OCI-LY3 (cell line): ENCODE measurements at regions not wholly inside any gene's neighbourhood (a gene's known extent, or its start where the extent isn't known, plus 50 kb on each side); places are given as distances from the start of the nearest gene placed in this dataset.

ENCODE experiments used
- H2AFZ ChIP-seq: fragments of 200-600, 300-600 bp; shearing (Covaris generic); 2 replicates; pipeline ENCODE4 v1.6.0; 2014; ENCODE audit warnings: antibody characterized with exemption, low read depth, low read length
- H3K27ac ChIP-seq: fragments of 200-600, 300-600 bp; sonication (generic); 2 replicates; pipeline ENCODE4 v1.5.1; 2014; ENCODE audit warnings: mild to moderate bottlenecking, low read length, moderate library complexity, mixed read lengths
- H3K27me3 ChIP-seq: fragments of 200-600, 300-600 bp; sonication (generic); 2 replicates; pipeline ENCODE4 v1.6.1; 2014; ENCODE audit warnings: low read depth, low read length, mixed read lengths
- H3K36me3 ChIP-seq: fragments of 200-600, 300-600 bp; sonication (generic); replicated peaks from 2 replicates; pipeline ENCODE3; 2014; ENCODE audit warnings: low read depth, low read length, mixed read lengths
- H3K4me1 ChIP-seq: fragments of 300-600, 200-600 bp; sonication (generic); 2 replicates; pipeline ENCODE4 v1.6.1; 2014; ENCODE audit warnings: low read length, mixed read lengths
- H3K4me2 ChIP-seq: fragments of 200-600, 300-600 bp; sonication (generic); 2 replicates; pipeline ENCODE4 v1.6.1; 2014; ENCODE audit warnings: low read length, mixed read lengths
- H3K4me3 ChIP-seq: fragments of 300-600, 200-600 bp; sonication (generic); 2 replicates; pipeline ENCODE4 v1.5.1; 2014; ENCODE audit warnings: antibody characterized with exemption, mild to moderate bottlenecking, low read length, moderate library complexity
- H3K79me2 ChIP-seq: fragments of 300-600, 200-600 bp; shearing (Covaris generic); 2 replicates; pipeline ENCODE4 v1.6.1; 2014; ENCODE audit warnings: mild to moderate bottlenecking, low read length, mixed read lengths
- H3K9ac ChIP-seq: fragments of 300-600, 200-600 bp; shearing (Covaris generic); 2 replicates; pipeline ENCODE4 v1.6.0; 2014; ENCODE audit warnings: mild to moderate bottlenecking, low read length, moderate library complexity
- H3K9me3 ChIP-seq: fragments of 200-600, 300-600 bp; shearing (Covaris generic); 2 replicates; pipeline ENCODE4 v1.6.1; 2014; ENCODE audit warnings: low read length, mixed read lengths; ENCODE audit not compliant: insufficient read depth
- H4K20me1 ChIP-seq: fragments of 200-600, 300-600 bp; sonication (generic); 2 replicates; pipeline ENCODE4 v1.6.1; 2016; ENCODE audit warnings: low read length, mixed read lengths; ENCODE audit not compliant: insufficient read depth
- EZH2phosphoT487 ChIP-seq: fragments of 200-600 bp; shearing (Covaris generic); IDR thresholded peaks from 2 replicates; pipeline ENCODE4 v1.6.1; 2018; ENCODE audit warnings: antibody characterized with exemption, mixed run types, low read depth
- TF ChIP-seq, protein P1 (sequence below): fragments of 200-600, 300-600 bp; sonication (generic); IDR thresholded peaks from 2 replicates; pipeline ENCODE4 v1.5.1; 2014; ENCODE audit warnings: antibody characterized with exemption, low read length, low read depth

GRCh38 chr1:177443003-177443402 lies 272.2 kb downstream of the BRINP2 start:
- Histone ChIP-seq H4K20me1 (no peaks in the 10 kb centered on the region), H2AFZ (no peak overlapping the region), H3K4me2 (no peak overlapping the region), H3K4me3 (no peak overlapping the region), H3K27ac (no peak overlapping the region), H3K79me2 (no peaks in the 10 kb centered on the region), H3K9ac (no peak overlapping the region), H3K9me3 (no peaks in the 10 kb centered on the region), H3K27me3 (peaks cover 13% of the 10 kb centered on the region), H3K36me3 (no peaks in the 10 kb centered on the region), H3K4me1 (no peaks in the 10 kb centered on the region)
- no peak for TF ChIP-seq EZH2phosphoT487
- TF ChIP-seq, protein P1, sequence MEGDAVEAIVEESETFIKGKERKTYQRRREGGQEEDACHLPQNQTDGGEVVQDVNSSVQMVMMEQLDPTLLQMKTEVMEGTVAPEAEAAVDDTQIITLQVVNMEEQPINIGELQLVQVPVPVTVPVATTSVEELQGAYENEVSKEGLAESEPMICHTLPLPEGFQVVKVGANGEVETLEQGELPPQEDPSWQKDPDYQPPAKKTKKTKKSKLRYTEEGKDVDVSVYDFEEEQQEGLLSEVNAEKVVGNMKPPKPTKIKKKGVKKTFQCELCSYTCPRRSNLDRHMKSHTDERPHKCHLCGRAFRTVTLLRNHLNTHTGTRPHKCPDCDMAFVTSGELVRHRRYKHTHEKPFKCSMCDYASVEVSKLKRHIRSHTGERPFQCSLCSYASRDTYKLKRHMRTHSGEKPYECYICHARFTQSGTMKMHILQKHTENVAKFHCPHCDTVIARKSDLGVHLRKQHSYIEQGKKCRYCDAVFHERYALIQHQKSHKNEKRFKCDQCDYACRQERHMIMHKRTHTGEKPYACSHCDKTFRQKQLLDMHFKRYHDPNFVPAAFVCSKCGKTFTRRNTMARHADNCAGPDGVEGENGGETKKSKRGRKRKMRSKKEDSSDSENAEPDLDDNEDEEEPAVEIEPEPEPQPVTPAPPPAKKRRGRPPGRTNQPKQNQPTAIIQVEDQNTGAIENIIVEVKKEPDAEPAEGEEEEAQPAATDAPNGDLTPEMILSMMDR, result no peak

DNA sequence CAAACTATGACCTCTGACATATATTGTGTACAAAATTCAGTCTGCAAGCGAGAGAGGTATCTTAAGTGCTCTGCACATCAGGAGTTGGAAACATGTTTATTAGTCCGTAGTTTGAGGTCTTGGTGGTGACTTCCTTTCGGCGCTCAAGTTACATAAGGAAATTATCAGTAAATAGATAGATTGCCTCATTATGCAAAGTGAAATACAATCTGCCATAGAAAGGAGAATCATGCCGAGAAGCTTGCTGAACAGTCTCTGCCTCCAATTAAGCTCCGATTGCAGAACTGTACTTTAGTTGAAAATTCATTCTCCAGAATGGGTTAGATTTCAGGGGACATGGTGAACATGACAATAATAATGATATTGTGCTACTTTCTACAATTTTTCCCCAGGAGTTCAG lies 271.8 kb downstream of the BRINP2 start:
- Histone ChIP-seq H3K27me3 (peaks cover 13% of the 10 kb centered on the region), H4K20me1 (no peaks in the 10 kb centered on the region), H3K9me3 (no peaks in the 10 kb centered on the region), H3K4me2 (no peak overlapping the region), H3K36me3 (no peaks in the 10 kb centered on the region), H2AFZ (no peak overlapping the region), H3K9ac (no peak overlapping the region), H3K27ac (no peak overlapping the region), H3K4me1 (no peaks in the 10 kb centered on the region), H3K4me3 (no peak overlapping the region), H3K79me2 (no peaks in the 10 kb centered on the region)
- TF ChIP-seq, protein P1, result no peak
- TF ChIP-seq EZH2phosphoT487, result no peak

GRCh38 chr1:177441281-177441680 lies 270.5 kb downstream of the BRINP2 start:
- no peak overlapping the region for H3K9ac ChIP-seq
- H3K27me3 ChIP-seq, result peaks cover 13% of the 10 kb centered on the region
- H2AFZ ChIP-seq, result no peak overlapping the region
- H3K4me1 ChIP-seq, result no peaks in the 10 kb centered on the region
- no peaks in the 10 kb centered on the region for H4K20me1 ChIP-seq
- TF ChIP-seq EZH2phosphoT487, result no peak
- TF ChIP-seq, protein P1, result no peak
- H3K79me2 ChIP-seq, result no peaks in the 10 kb centered on the region
- no peaks in the 10 kb centered on the region for H3K9me3 ChIP-seq
- H3K4me3 ChIP-seq, result no peak overlapping the region
- H3K36me3 ChIP-seq, result no peaks in the 10 kb centered on the region
- no peak overlapping the region for H3K4me2 ChIP-seq
- no peak overlapping the region for H3K27ac ChIP-seq

GRCh38 chr1:177440821-177441220 lies 270.1 kb downstream of the BRINP2 start:
- TF ChIP-seq, protein P1, result no peak
- no peak for TF ChIP-seq EZH2phosphoT487
- H4K20me1 ChIP-seq, result no peaks in the 10 kb centered on the region
- H2AFZ ChIP-seq, result no peak overlapping the region
- no peak overlapping the region for H3K9ac ChIP-seq
- H3K4me1 ChIP-seq, result no peaks in the 10 kb centered on the region
- H3K4me2 ChIP-seq, result no peak overlapping the region
- no peaks in the 10 kb centered on the region for H3K79me2 ChIP-seq
- H3K27ac ChIP-seq, result no peak overlapping the region
- H3K4me3 ChIP-seq, result no peak overlapping the region
- no peaks in the 10 kb centered on the region for H3K36me3 ChIP-seq
- peaks cover 13% of the 10 kb centered on the region for H3K27me3 ChIP-seq
- no peaks in the 10 kb centered on the region for H3K9me3 ChIP-seq
